ENCODE measurements at regions not wholly inside any gene's neighbourhood (a gene's known extent, or its start where the extent isn't known, plus 50 kb on each side); places are given as distances from the start of the nearest gene placed in this dataset.

- H3K4me3 Mint-ChIP-seq: no peak overlapping the region
- no peak for DNase-seq
- H3K4me1 Mint-ChIP-seq: peaks cover 0 to 3% (median 0%) of the 10 kb centered on the region in 7 donors
- H3K36me3 Mint-ChIP-seq: no peaks in the 10 kb centered on the region
- POLR2A ChIA-PET: no interaction called here
- H3K27ac ChIP-seq (ENCODE audit: low read depth, low read length): no peak overlapping the region
- no peaks in the 10 kb centered on the region for H3K4me1 ChIP-seq (ENCODE audit: control insufficient read depth in 2 of 2, insufficient read depth in 2 of 2, low read length in 2 of 2)
- intact Hi-C loops (cut with micrococcal nuclease): no loop called here
- no peak for ATAC-seq
- H3K9me3 ChIP-seq (ENCODE audit: control insufficient read depth in 2 of 3, low read length in 3 of 3): no peaks in the 10 kb centered on the region
- CTCF ChIA-PET: interaction anchor here (0.7 kb wide), 1 partner anchor 70 kb away, joined by 3 read pairs; no protein-coding TSS in a partner anchor
- H3K27me3 ChIP-seq (ENCODE audit: control insufficient read depth in 2 of 2, insufficient read depth in 2 of 2, low read length in 2 of 2): no peaks in the 10 kb centered on the region
- H3K4me3 ChIP-seq (ENCODE audit: low read length): no peak overlapping the region
- no peak overlapping the region for H3K27ac Mint-ChIP-seq
- H3K36me3 ChIP-seq (ENCODE audit: control insufficient read depth in 2 of 3, insufficient read depth in 3 of 3, low read length in 3 of 3): no peaks in the 10 kb centered on the region
- peaks cover 0 to 14% (median 3%) of the 10 kb centered on the region in 5 donors for H3K27me3 Mint-ChIP-seq
- H3K9me3 Mint-ChIP-seq: no peaks in the 10 kb centered on the region
Observed at GRCh38 chrY:13126881-13127456, 222.3 kb downstream of the DDX3Y start.

- intact Hi-C loops (cut with micrococcal nuclease): no loop called here
Observed at GRCh38 chrY:13127476-13127875, 222.8 kb downstream of the DDX3Y start.

GRCh38 chrY:13149148-13149547 is 244.5 kb downstream of the DDX3Y start:
- POLR2A ChIA-PET: no interaction called here
- peaks cover 0 to 9% (median 0%) of the 10 kb centered on the region in 7 donors for H3K4me1 Mint-ChIP-seq
- H3K27ac ChIP-seq (ENCODE audit: low read depth, low read length): no peak overlapping the region
- no peak overlapping the region for H3K4me3 ChIP-seq (ENCODE audit: low read length)
- DNase-seq (no peak), ATAC-seq (no peak)
- H3K36me3 Mint-ChIP-seq: no peaks in the 10 kb centered on the region
- peak overlapping the region in 5 of 10 donors; percentile 58 to 86 (median 84) for H3K4me3 Mint-ChIP-seq
- H3K9me3 Mint-ChIP-seq: no peaks in the 10 kb centered on the region
- no peaks in the 10 kb centered on the region for H3K36me3 ChIP-seq (ENCODE audit: control insufficient read depth in 2 of 3, insufficient read depth in 3 of 3, low read length in 3 of 3)
- no peaks in the 10 kb centered on the region for H3K4me1 ChIP-seq (ENCODE audit: control insufficient read depth in 2 of 2, insufficient read depth in 2 of 2, low read length in 2 of 2)
- intact Hi-C loops (cut with micrococcal nuclease): no loop called here
- H3K27me3 Mint-ChIP-seq: peaks cover 0 to 6% (median 0%) of the 10 kb centered on the region in 5 donors
- peak overlapping the region in 4 of 9 donors; percentile 60 to 74 (median 68) for H3K27ac Mint-ChIP-seq
- no peaks in the 10 kb centered on the region for H3K27me3 ChIP-seq (ENCODE audit: control insufficient read depth in 2 of 2, insufficient read depth in 2 of 2, low read length in 2 of 2)
- CTCF ChIA-PET: no interaction called here
- no peaks in the 10 kb centered on the region for H3K9me3 ChIP-seq (ENCODE audit: control insufficient read depth in 2 of 3, low read length in 3 of 3)

More at GRCh38 chrY:13127476-13127875, 222.8 kb downstream of the DDX3Y start:
- Histone ChIP-seq H3K4me1 (ENCODE audit: control insufficient read depth in 2 of 2, insufficient read depth in 2 of 2, low read length in 2 of 2) (no peaks in the 10 kb centered on the region), H3K27ac (ENCODE audit: low read depth, low read length) (no peak overlapping the region), H3K27me3 (ENCODE audit: control insufficient read depth in 2 of 2, insufficient read depth in 2 of 2, low read length in 2 of 2) (no peaks in the 10 kb centered on the region), H3K9me3 (ENCODE audit: control insufficient read depth in 2 of 3, low read length in 3 of 3) (no peaks in the 10 kb centered on the region), H3K36me3 (ENCODE audit: control insufficient read depth in 2 of 3, insufficient read depth in 3 of 3, low read length in 3 of 3) (no peaks in the 10 kb centered on the region), H3K4me3 (ENCODE audit: low read length) (no peak overlapping the region)
- Mint-ChIP-seq H3K4me3 (no peak overlapping the region), H3K27me3 (peaks cover 0 to 14% (median 3%) of the 10 kb centered on the region in 5 donors), H3K4me1 (peaks cover 0 to 3% (median 0%) of the 10 kb centered on the region in 7 donors), H3K9me3 (no peaks in the 10 kb centered on the region), H3K27ac (no peak overlapping the region), H3K36me3 (no peaks in the 10 kb centered on the region)
- ChIA-PET POLR2A (no interaction called here), CTCF (no interaction called here)
- ATAC-seq: no peak
- no peak for DNase-seq

GRCh38 chrY:13167698-13168097 is 263.0 kb downstream of the DDX3Y start:
- Mint-ChIP-seq H3K4me1 (peaks cover 0 to 4% (median 0%) of the 10 kb centered on the region in 7 donors), H3K4me3 (no peak overlapping the region), H3K27me3 (no peaks in the 10 kb centered on the region), H3K9me3 (peaks cover 0 to 6% (median 0%) of the 10 kb centered on the region in 11 donors), H3K36me3 (no peaks in the 10 kb centered on the region), H3K27ac (no peak overlapping the region)
- no peak for DNase-seq
- POLR2A ChIA-PET: no interaction called here
- no peak overlapping the region for H3K4me3 ChIP-seq (ENCODE audit: low read length)
- H3K27me3 ChIP-seq (ENCODE audit: control insufficient read depth in 2 of 2, insufficient read depth in 2 of 2, low read length in 2 of 2): no peaks in the 10 kb centered on the region
- H3K36me3 ChIP-seq (ENCODE audit: control insufficient read depth in 2 of 3, insufficient read depth in 3 of 3, low read length in 3 of 3): no peaks in the 10 kb centered on the region
- no peak overlapping the region for H3K27ac ChIP-seq (ENCODE audit: low read depth, low read length)
- H3K4me1 ChIP-seq (ENCODE audit: control insufficient read depth in 2 of 2, insufficient read depth in 2 of 2, low read length in 2 of 2): no peaks in the 10 kb centered on the region
- no peak for ATAC-seq
- CTCF ChIA-PET: no interaction called here
- H3K9me3 ChIP-seq (ENCODE audit: control insufficient read depth in 2 of 3, low read length in 3 of 3): no peaks in the 10 kb centered on the region
- intact Hi-C loops (cut with micrococcal nuclease): no loop called here

GRCh38 chrY:13168257-13168656 is 263.6 kb downstream of the DDX3Y start:
- ATAC-seq (no peak), DNase-seq (no peak)
- Mint-ChIP-seq H3K36me3 (no peaks in the 10 kb centered on the region), H3K4me3 (peak overlapping the region in 1 of 10 donors; percentile 0), H3K27ac (no peak overlapping the region), H3K27me3 (no peaks in the 10 kb centered on the region), H3K9me3 (peaks cover 0 to under 1% (median 0%) of the 10 kb centered on the region in 11 donors), H3K4me1 (peaks cover 0 to 4% (median 0%) of the 10 kb centered on the region in 7 donors)
- H3K9me3 ChIP-seq (ENCODE audit: control insufficient read depth in 2 of 3, low read length in 3 of 3): no peaks in the 10 kb centered on the region
- H3K27me3 ChIP-seq (ENCODE audit: control insufficient read depth in 2 of 2, insufficient read depth in 2 of 2, low read length in 2 of 2): no peaks in the 10 kb centered on the region
- no peaks in the 10 kb centered on the region for H3K4me1 ChIP-seq (ENCODE audit: control insufficient read depth in 2 of 2, insufficient read depth in 2 of 2, low read length in 2 of 2)
- ChIA-PET POLR2A (no interaction called here), CTCF (no interaction called here)
- H3K27ac ChIP-seq (ENCODE audit: low read depth, low read length): no peak overlapping the region
- no peak overlapping the region for H3K4me3 ChIP-seq (ENCODE audit: low read length)
- intact Hi-C loops (cut with micrococcal nuclease): no loop called here
- H3K36me3 ChIP-seq (ENCODE audit: control insufficient read depth in 2 of 3, insufficient read depth in 3 of 3, low read length in 3 of 3): no peaks in the 10 kb centered on the region
